Breast epithelium (tissue), 4 donors: ENCODE measurements at regions not wholly inside any gene's neighbourhood (a gene's known extent, or its start where the extent isn't known, plus 50 kb on each side); places are given as distances from the start of the nearest gene placed in this dataset.
"Not testable (repeated sequence)": the region's sequence is repeated elsewhere in the genome, so short reads cannot be mapped to it uniquely, and the experiment has no call there.

ENCODE experiments used
- DNase-seq, 2 donors: peaks; one replicate each; pipeline ENCODE4 v3.0.0-alpha.2; 2019; ENCODE audit warnings: low spot score in 2 of 2
- H3K27ac ChIP-seq, 2 donors: fragments of 200-600 bp; sonication (generic) in 1 of 2; one replicate each; pipeline ENCODE4 v1.5.1; 2016 to 2019; ENCODE audit warnings: mild to moderate bottlenecking in 1 of 2
- H3K27me3 ChIP-seq, 2 donors: fragments of 200-600 bp; sonication (generic) in 1 of 2; one replicate each; pipeline versions ENCODE4 v1.5.1 to v1.6.0; 2017 to 2019; ENCODE audit warnings: control low read depth in 1 of 2, mild to moderate bottlenecking in 1 of 2
- H3K36me3 ChIP-seq: fragments of 200-600 bp; one replicate; pipeline ENCODE4 v1.5.1; 2019
- H3K4me1 ChIP-seq, 2 donors: fragments of 200-600 bp; sonication (generic); one replicate each; pipeline ENCODE4 v1.5.1; 2016 to 2019; ENCODE audit warnings: control low read depth in 1 of 2
- H3K4me3 ChIP-seq, 3 donors: fragments of 200-600 bp; sonication (generic); 1 replicate in 2 of 3; 2 replicates in 1 of 3; pipeline ENCODE4 v1.5.1; 2016 to 2019; ENCODE audit warnings: mild to moderate bottlenecking in 3 of 3, moderate library complexity in 2 of 3
- H3K9me3 ChIP-seq, 2 donors: fragments of 200-600 bp; sonication (generic) in 1 of 2; one replicate each; pipeline ENCODE4 v1.5.1; 2016 to 2019; ENCODE audit warnings: control low read depth in 1 of 2
- CTCF ChIP-seq, 3 donors: fragments of 450-650 bp; IDR thresholded peaks; one replicate each; pipeline ENCODE4 v1.5.1; 2016 to 2017; ENCODE audit warnings: antibody characterized with exemption in 3 of 3, mild to moderate bottlenecking in 3 of 3, moderate library complexity in 3 of 3
- POLR2A ChIP-seq: fragments of 450-650 bp; IDR thresholded peaks from one replicate; pipeline ENCODE4 v1.6.1; 2016; ENCODE audit warnings: antibody characterized with exemption, mild to moderate bottlenecking, moderate library complexity
- POLR2AphosphoS5 ChIP-seq, 3 donors: sonication (generic); formaldehyde crosslinking; IDR thresholded peaks; one replicate each; pipeline ENCODE4 v1.6.1; 2017; ENCODE audit warnings: antibody characterized with exemption in 3 of 3
- intact Hi-C: fragments of 100-400 bp; cut with DNase I; formaldehyde crosslinking; loops from one replicate; pipeline ENCODE4 v1.15.1; 2023; ENCODE audit warnings: low total_unique reads

GRCh38 chr2:209308415-209308814 is 115.4 kb upstream of the MAP2 start:
- no peak for DNase-seq
- TF ChIP-seq CTCF (IDR thresholded peaks at IDR 0.05) (no peak), POLR2AphosphoS5 (IDR thresholded peaks at IDR 0.05) (no peak), POLR2A (no peak)
- Histone ChIP-seq H3K4me3 (no peak overlapping the region), H3K4me1 (no peaks in the 10 kb centered on the region), H3K36me3 (no peaks in the 10 kb centered on the region), H3K27ac (no peak overlapping the region), H3K9me3 (no peaks in the 10 kb centered on the region), H3K27me3 (no peaks in the 10 kb centered on the region)
- intact Hi-C loops: no loop called here

GRCh38 chr2:209311948-209312347 is 111.9 kb upstream of the MAP2 start:
- Histone ChIP-seq H3K4me3 (no peak overlapping the region), H3K4me1 (no peaks in the 10 kb centered on the region), H3K27ac (no peak overlapping the region), H3K27me3 (no peaks in the 10 kb centered on the region), H3K9me3 (no peaks in the 10 kb centered on the region), H3K36me3 (no peaks in the 10 kb centered on the region)
- no peak for DNase-seq
- intact Hi-C loops: no loop called here
- no peak for TF ChIP-seq POLR2AphosphoS5 (IDR thresholded peaks at IDR 0.05)
- TF ChIP-seq CTCF (IDR thresholded peaks at IDR 0.05): no peak
- no peak for TF ChIP-seq POLR2A

- H3K27ac ChIP-seq, H3K9me3 ChIP-seq, H3K36me3 ChIP-seq, DNase-seq, H3K4me3 ChIP-seq, intact Hi-C loops, H3K4me1 ChIP-seq, H3K27me3 ChIP-seq: not testable (repeated sequence)
Observed at GRCh38 chr2:209312450-209312849, 111.4 kb upstream of the MAP2 start.

- DNase-seq: no peak
Observed at GRCh38 chr2:209314653-209315052, 109.2 kb upstream of the MAP2 start.

GRCh38 chr2:209316141-209316540 is 107.7 kb upstream of the MAP2 start:
- TF ChIP-seq CTCF (IDR thresholded peaks at IDR 0.05) (no peak), POLR2A (no peak), POLR2AphosphoS5 (IDR thresholded peaks at IDR 0.05) (no peak)
- intact Hi-C loops: no loop called here
- DNase-seq: no peak
- Histone ChIP-seq H3K4me3 (no peak overlapping the region), H3K4me1 (no peaks in the 10 kb centered on the region), H3K36me3 (no peaks in the 10 kb centered on the region), H3K27me3 (no peaks in the 10 kb centered on the region), H3K27ac (no peak overlapping the region), H3K9me3 (no peaks in the 10 kb centered on the region)

More at GRCh38 chr2:209314653-209315052, 109.2 kb upstream of the MAP2 start:
- no peak overlapping the region for H3K4me3 ChIP-seq
- no peaks in the 10 kb centered on the region for H3K9me3 ChIP-seq
- H3K27ac ChIP-seq: no peak overlapping the region
- no peak for TF ChIP-seq CTCF (IDR thresholded peaks at IDR 0.05)
- TF ChIP-seq POLR2A: no peak
- no peak for TF ChIP-seq POLR2AphosphoS5 (IDR thresholded peaks at IDR 0.05)
- no peaks in the 10 kb centered on the region for H3K27me3 ChIP-seq
- H3K4me1 ChIP-seq: no peaks in the 10 kb centered on the region
- no peaks in the 10 kb centered on the region for H3K36me3 ChIP-seq
- intact Hi-C loops: no loop called here

GRCh38 chr2:209321076-209321475 is 102.8 kb upstream of the MAP2 start:
- no peak for DNase-seq
- intact Hi-C loops: no loop called here
- no peak overlapping the region for H3K27ac ChIP-seq
- no peaks in the 10 kb centered on the region for H3K27me3 ChIP-seq
- H3K36me3 ChIP-seq: no peaks in the 10 kb centered on the region
- TF ChIP-seq POLR2AphosphoS5 (IDR thresholded peaks at IDR 0.05): no peak
- TF ChIP-seq CTCF (IDR thresholded peaks at IDR 0.05): no peak
- no peak for TF ChIP-seq POLR2A
- H3K9me3 ChIP-seq: no peaks in the 10 kb centered on the region
- H3K4me1 ChIP-seq: no peaks in the 10 kb centered on the region
- H3K4me3 ChIP-seq: no peak overlapping the region
